ENCODE measurements at regions not wholly inside any gene's neighbourhood (a gene's known extent, or its start where the extent isn't known, plus 50 kb on each side); places are given as distances from the start of the nearest gene placed in this dataset.

DNA sequence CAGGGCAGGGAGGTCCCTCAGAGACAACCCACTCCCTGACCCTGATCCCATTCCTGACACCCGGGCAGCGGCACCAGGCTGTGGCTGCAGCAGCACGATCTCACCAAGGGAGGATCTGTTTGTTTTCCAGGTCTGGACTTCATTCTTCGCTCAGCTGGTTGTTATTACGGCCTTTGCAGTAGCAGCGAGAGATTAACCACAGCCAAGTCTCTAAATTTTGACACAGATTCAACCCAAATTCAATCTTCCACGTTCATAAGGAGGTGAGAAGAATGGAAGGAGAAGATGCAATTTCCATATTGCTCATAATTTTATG lies 91.1 kb upstream of the THBS2 start:
- Histone ChIP-seq H3K36me3 (ENCODE audit: control insufficient read depth in 2 of 2, extremely low read depth in 1 of 2, insufficient read depth in 2 of 2, low read length in 2 of 2) (no peaks in the 10 kb centered on the region), H4K20me1 (ENCODE audit: control insufficient read depth, extremely low read depth, insufficient read depth, low read length) (no peaks in the 10 kb centered on the region), H3K27me3 (ENCODE audit: control insufficient read depth, extremely low read depth, insufficient read depth, low read length) (no peaks in the 10 kb centered on the region), H3K27ac (ENCODE audit: control insufficient read depth, insufficient read depth, low read length) (peak overlapping the region; percentile 24), H3K9me3 (ENCODE audit: control insufficient read depth, low read depth, low read length) (no peaks in the 10 kb centered on the region), H3K4me3 (ENCODE audit: control insufficient read depth in 2 of 3, extremely low read depth in 1 of 3, insufficient read depth in 2 of 3, low read depth in 1 of 3, low read length in 3 of 3) (peak overlapping the region in 1 of 3 experiments; percentile 30), H3K9me1 (ENCODE audit: control insufficient read depth, extremely low read depth, insufficient read depth, low read length) (no peaks in the 10 kb centered on the region), H2AFZ (ENCODE audit: control insufficient read depth, low read length) (peak overlapping the region; percentile 69), H3K9ac (ENCODE audit: control insufficient read depth, extremely low read depth, insufficient read depth, low read length) (peak overlapping the region; percentile 40), H3K4me2 (ENCODE audit: control insufficient read depth, extremely low read depth, insufficient read depth, low read depth, low read length) (peak overlapping the region; percentile 79), H3K4me1 (ENCODE audit: control insufficient read depth, extremely low read depth, insufficient read depth, low read length) (peaks cover 59% of the 10 kb centered on the region), H3K79me2 (ENCODE audit: control insufficient read depth, insufficient read depth, low read length) (no peaks in the 10 kb centered on the region)
- no peak for TF ChIP-seq CTCF (optimal IDR thresholded peaks at IDR 0.05 in 1 of 3, IDR thresholded peaks at IDR 0.05 in 1 of 3, conservative IDR thresholded peaks at IDR 0.05 in 1 of 3; ENCODE audit: extremely low read depth in 1 of 3, insufficient read depth in 2 of 3, low read length in 3 of 3)
- no peak for TF ChIP-seq EZH2 (IDR thresholded peaks at IDR 0.05; ENCODE audit: low read length)
- FAIRE-seq (peak; percentile 41), DNase-seq (ENCODE audit: low read depth, low spot score) (no peak)
- dilution Hi-C loops (cut with MboI; ENCODE audit: extremely low pct_ligation_motif_present, low sequenced_read_pairs) = no loop called here

- peaks cover 61% of the 10 kb centered on the region for H3K4me1 ChIP-seq (ENCODE audit: control insufficient read depth, extremely low read depth, insufficient read depth, low read length)
- peak overlapping the region in 2 of 3 experiments; percentile 31 to 46 for H3K4me3 ChIP-seq (ENCODE audit: control insufficient read depth in 2 of 3, extremely low read depth in 1 of 3, insufficient read depth in 2 of 3, low read depth in 1 of 3, low read length in 3 of 3)
- FAIRE-seq = peak; percentile 85
- H3K9me3 ChIP-seq (ENCODE audit: control insufficient read depth, low read depth, low read length) = no peaks in the 10 kb centered on the region
- DNase-seq (ENCODE audit: low read depth, low spot score) = no peak
- peak overlapping the region; percentile 79 for H3K4me2 ChIP-seq (ENCODE audit: control insufficient read depth, extremely low read depth, insufficient read depth, low read depth, low read length)
- dilution Hi-C loops (cut with MboI; ENCODE audit: extremely low pct_ligation_motif_present, low sequenced_read_pairs) = no loop called here
- H3K27me3 ChIP-seq (ENCODE audit: control insufficient read depth, extremely low read depth, insufficient read depth, low read length) = no peaks in the 10 kb centered on the region
- peak overlapping the region; percentile 69 for H2AFZ ChIP-seq (ENCODE audit: control insufficient read depth, low read length)
- H4K20me1 ChIP-seq (ENCODE audit: control insufficient read depth, extremely low read depth, insufficient read depth, low read length) = no peaks in the 10 kb centered on the region
- H3K79me2 ChIP-seq (ENCODE audit: control insufficient read depth, insufficient read depth, low read length) = no peaks in the 10 kb centered on the region
- peak in 1 of 3 experiments; percentile 26 for TF ChIP-seq CTCF (optimal IDR thresholded peaks at IDR 0.05 in 1 of 3, IDR thresholded peaks at IDR 0.05 in 1 of 3, conservative IDR thresholded peaks at IDR 0.05 in 1 of 3; ENCODE audit: extremely low read depth in 1 of 3, insufficient read depth in 2 of 3, low read length in 3 of 3)
- no peak for TF ChIP-seq EZH2 (IDR thresholded peaks at IDR 0.05; ENCODE audit: low read length)
- peak overlapping the region; percentile 24 for H3K27ac ChIP-seq (ENCODE audit: control insufficient read depth, insufficient read depth, low read length)
- H3K9ac ChIP-seq (ENCODE audit: control insufficient read depth, extremely low read depth, insufficient read depth, low read length) = peak overlapping the region; percentile 40
- H3K9me1 ChIP-seq (ENCODE audit: control insufficient read depth, extremely low read depth, insufficient read depth, low read length) = no peaks in the 10 kb centered on the region
- H3K36me3 ChIP-seq (ENCODE audit: control insufficient read depth in 2 of 2, extremely low read depth in 1 of 2, insufficient read depth in 2 of 2, low read length in 2 of 2) = no peaks in the 10 kb centered on the region
These were observed 90.5 kb upstream of the THBS2 start for GRCh38 chr6:169343886-169344749.

Data from keratinocyte (primary cell).